ENCODE measurements at regions not wholly inside any gene's neighbourhood (a gene's known extent, or its start where the extent isn't known, plus 50 kb on each side); places are given as distances from the start of the nearest gene placed in this dataset.

DNA sequence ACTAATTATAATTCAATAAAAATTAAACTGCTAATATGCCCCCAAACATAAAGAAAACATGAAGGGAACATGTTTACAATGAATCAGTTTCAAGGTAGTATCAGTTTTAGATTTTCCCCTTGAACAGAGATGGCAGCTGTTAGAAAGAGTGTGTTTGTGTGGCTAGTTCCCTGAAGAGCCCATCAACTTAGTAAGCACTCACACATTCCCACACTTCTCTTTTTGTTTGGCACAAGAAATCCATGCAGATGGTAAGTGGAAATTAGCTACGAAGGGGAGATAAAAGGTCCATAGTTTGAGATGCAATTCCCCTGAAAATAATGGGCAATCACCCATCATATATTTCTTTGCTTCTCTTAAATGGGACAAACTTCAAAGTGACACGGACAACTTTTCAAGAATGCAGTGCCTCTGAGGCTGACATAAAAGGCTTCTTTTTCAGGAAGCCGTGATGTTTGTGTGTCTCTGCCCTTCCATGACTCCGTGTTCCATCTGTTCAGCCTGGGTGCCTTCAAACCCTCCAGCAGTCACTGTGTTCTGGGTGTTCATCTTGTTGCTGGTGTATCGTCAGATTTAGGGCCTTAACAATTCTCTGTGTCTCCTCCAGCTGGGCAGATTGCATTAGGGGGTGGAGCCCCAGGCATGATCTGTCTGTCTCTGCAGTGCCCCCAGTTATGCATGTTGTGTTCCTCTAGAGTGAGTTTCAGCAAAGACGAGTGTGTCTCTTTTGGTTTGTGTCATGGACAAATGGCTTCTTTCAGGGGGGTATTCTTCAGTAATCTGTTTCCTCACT lies 259.5 kb upstream of the NPY start:
- H3K27ac ChIP-seq (ENCODE audit: low read depth, low read length): peak overlapping the region; percentile 65

GRCh38 chr7:24025094-24025493 lies 258.9 kb upstream of the NPY start:
- H3K9me3 ChIP-seq (ENCODE audit: control insufficient read depth, low read length): no peaks in the 10 kb centered on the region
- peak overlapping the region; percentile 65 for H3K27ac ChIP-seq (ENCODE audit: low read depth, low read length)
- DNase-seq: no peak

More for the DNA sequence above, 259.5 kb upstream of the NPY start:
- peaks cover 4% of the 10 kb centered on the region for H3K4me1 Mint-ChIP-seq
- H3K27me3 ChIP-seq (ENCODE audit: control insufficient read depth, insufficient read depth, low read length, poor library complexity, severe bottlenecking): no peaks in the 10 kb centered on the region
- no peak for DNase-seq
- 75 to 83% methylated on average over 3 to 6 of the region's 6 CpGs for WGBS, 2 experiments (ENCODE audit: insufficient coverage in 1 of 2, insufficient read length in 1 of 2)
- H3K4me3 Mint-ChIP-seq: no peak overlapping the region
- H3K27ac Mint-ChIP-seq: peak overlapping the region; percentile 15
- H3K27me3 Mint-ChIP-seq (ENCODE audit: insufficient read depth): no peaks in the 10 kb centered on the region
- no peak overlapping the region for H3K9ac ChIP-seq (ENCODE audit: extremely low read depth, low read length, poor library complexity, severe bottlenecking)
- no peaks in the 10 kb centered on the region for H3K9me3 ChIP-seq (ENCODE audit: control insufficient read depth, low read length)
- H3K36me3 Mint-ChIP-seq (ENCODE audit: low read depth): no peaks in the 10 kb centered on the region
- H3K4me3 ChIP-seq (ENCODE audit: low read length): no peak overlapping the region
- no peaks in the 10 kb centered on the region for H3K4me1 ChIP-seq (ENCODE audit: control insufficient read depth, insufficient read depth, low read length)
- no peaks in the 10 kb centered on the region for H3K36me3 ChIP-seq (ENCODE audit: control insufficient read depth, insufficient read depth, low read length)
- no peaks in the 10 kb centered on the region for H3K9me3 Mint-ChIP-seq
- TF ChIP-seq CTCF (conservative IDR thresholded peaks at IDR 0.05): no peak

GRCh38 chr7:24025765-24026164 lies 258.2 kb upstream of the NPY start:
- Histone ChIP-seq H3K4me3 (ENCODE audit: low read length) (no peak overlapping the region), H3K4me1 (ENCODE audit: control insufficient read depth, insufficient read depth, low read length) (no peaks in the 10 kb centered on the region), H3K27ac (ENCODE audit: low read depth, low read length) (no peak overlapping the region), H3K9me3 (ENCODE audit: control insufficient read depth, low read length) (no peaks in the 10 kb centered on the region), H3K27me3 (ENCODE audit: control insufficient read depth, insufficient read depth, low read length, poor library complexity, severe bottlenecking) (no peaks in the 10 kb centered on the region), H3K36me3 (ENCODE audit: control insufficient read depth, insufficient read depth, low read length) (no peaks in the 10 kb centered on the region), H3K9ac (ENCODE audit: extremely low read depth, low read length, poor library complexity, severe bottlenecking) (no peak overlapping the region)
- Mint-ChIP-seq H3K36me3 (ENCODE audit: low read depth) (no peaks in the 10 kb centered on the region), H3K4me3 (no peak overlapping the region), H3K9me3 (no peaks in the 10 kb centered on the region), H3K4me1 (peaks cover 4% of the 10 kb centered on the region), H3K27me3 (ENCODE audit: insufficient read depth) (no peaks in the 10 kb centered on the region), H3K27ac (no peak overlapping the region)
- 80 to 100% methylated on average over 3 of the region's 3 CpGs for WGBS, 2 experiments (ENCODE audit: insufficient coverage in 1 of 2, insufficient read length in 1 of 2)
- TF ChIP-seq CTCF (conservative IDR thresholded peaks at IDR 0.05): peak; percentile 25
- DNase-seq: no peak

More at GRCh38 chr7:24025094-24025493, 258.9 kb upstream of the NPY start:
- Mint-ChIP-seq H3K4me3 (no peak overlapping the region), H3K9me3 (no peaks in the 10 kb centered on the region), H3K27ac (no peak overlapping the region), H3K36me3 (ENCODE audit: low read depth) (no peaks in the 10 kb centered on the region), H3K4me1 (peaks cover 4% of the 10 kb centered on the region), H3K27me3 (ENCODE audit: insufficient read depth) (no peaks in the 10 kb centered on the region)
- WGBS, 2 experiments (ENCODE audit: insufficient coverage in 1 of 2, insufficient read length in 1 of 2): 49 to 55% methylated on average over 2 of the region's 2 CpGs
- TF ChIP-seq CTCF (conservative IDR thresholded peaks at IDR 0.05): no peak
- no peak overlapping the region for H3K4me3 ChIP-seq (ENCODE audit: low read length)
- H3K27me3 ChIP-seq (ENCODE audit: control insufficient read depth, insufficient read depth, low read length, poor library complexity, severe bottlenecking): no peaks in the 10 kb centered on the region
- H3K36me3 ChIP-seq (ENCODE audit: control insufficient read depth, insufficient read depth, low read length): no peaks in the 10 kb centered on the region
- H3K4me1 ChIP-seq (ENCODE audit: control insufficient read depth, insufficient read depth, low read length): no peaks in the 10 kb centered on the region
- H3K9ac ChIP-seq (ENCODE audit: extremely low read depth, low read length, poor library complexity, severe bottlenecking): no peak overlapping the region
